Activated CD4-positive, alpha-beta T cell treated with anti-CD3 and anti-CD28 coated beads, Interleukin-10, Interleukin-2, amounts not matched to agents 100 ng/mL and 50 ng/mL, durations not matched to agents 16 hours and 8 hours (primary cell): ENCODE measurements at regions not wholly inside any gene's neighbourhood (a gene's known extent, or its start where the extent isn't known, plus 50 kb on each side); places are given as distances from the start of the nearest gene placed in this dataset.
"Not testable (repeated sequence)": the region's sequence is repeated elsewhere in the genome, so short reads cannot be mapped to it uniquely, and the experiment has no call there.

Experiments
- DNase-seq: peaks from one replicate; pipeline ENCODE4 v3.0.0-alpha.2; 2020

- no peak for DNase-seq
Observed at GRCh38 chr11:45000918-45001317, 50.2 kb upstream of the TP53I11 start.

- no peak for DNase-seq
Observed at GRCh38 chr11:45001466-45002165, 50.9 kb upstream of the TP53I11 start.

- no peak for DNase-seq
Observed at GRCh38 chr11:45005106-45005505, 54.4 kb upstream of the TP53I11 start.

GRCh38 chr11:45007011-45007410 lies 56.3 kb upstream of the TP53I11 start:
- DNase-seq: no peak

GRCh38 chr11:45015983-45016382 lies 65.3 kb upstream of the TP53I11 start:
- not testable (repeated sequence) for DNase-seq

- DNase-seq: not testable (repeated sequence)
Observed at GRCh38 chr11:45016446-45016845, 65.8 kb upstream of the TP53I11 start.

- DNase-seq: no peak
Observed at GRCh38 chr11:45017329-45017728, 66.6 kb upstream of the TP53I11 start.

GRCh38 chr11:45021001-45021400 lies 70.3 kb upstream of the TP53I11 start:
- no peak for DNase-seq

- no peak for DNase-seq
Observed at GRCh38 chr11:45021692-45022141, 71.0 kb upstream of the TP53I11 start.

- DNase-seq: no peak
Observed at GRCh38 chr11:45022294-45023064, 71.8 kb upstream of the TP53I11 start.

- no peak for DNase-seq
Observed at GRCh38 chr11:45023065-45023365, 72.3 kb upstream of the TP53I11 start.

- no peak for DNase-seq
Observed at GRCh38 chr11:45024316-45024715, 73.6 kb upstream of the TP53I11 start.

GRCh38 chr11:45024846-45025588 lies 74.3 kb upstream of the TP53I11 start:
- no peak for DNase-seq

- DNase-seq: peak; percentile 5
Observed at GRCh38 chr11:45025716-45026492, 75.2 kb upstream of the TP53I11 start.

GRCh38 chr11:45026835-45027234 lies 76.2 kb upstream of the TP53I11 start:
- DNase-seq: no peak

GRCh38 chr11:45027312-45027711 lies 76.6 kb upstream of the TP53I11 start:
- DNase-seq: no peak

GRCh38 chr11:45028911-45029682 lies 78.4 kb upstream of the TP53I11 start:
- no peak for DNase-seq

- no peak for DNase-seq
Observed at GRCh38 chr11:45030778-45031177, 80.1 kb upstream of the TP53I11 start.

GRCh38 chr11:45031912-45032519 lies 81.3 kb upstream of the TP53I11 start:
- DNase-seq: no peak

- no peak for DNase-seq
Observed at GRCh38 chr11:45035413-45035812, 84.7 kb upstream of the TP53I11 start.

- DNase-seq: no peak
Observed at GRCh38 chr11:45036010-45036409, 85.3 kb upstream of the TP53I11 start.

GRCh38 chr11:45036733-45037132 lies 86.0 kb upstream of the TP53I11 start:
- no peak for DNase-seq
